ENCODE measurements at regions not wholly inside any gene's neighbourhood (a gene's known extent, or its start where the extent isn't known, plus 50 kb on each side); places are given as distances from the start of the nearest gene placed in this dataset.

- no peak for DNase-seq
- Mint-ChIP-seq H3K4me3 (no peak overlapping the region), H3K27me3 (ENCODE audit: low read depth, poor library complexity) (peaks cover 58% of the 10 kb centered on the region), H3K9me3 (peaks cover 5% of the 10 kb centered on the region), H3K27ac (no peak overlapping the region), H3K4me1 (peaks cover 17% of the 10 kb centered on the region), H3K36me3 (ENCODE audit: low read depth) (no peaks in the 10 kb centered on the region)
- TF ChIP-seq CTCF (IDR thresholded peaks at IDR 0.05): no peak
These were observed 50.3 kb downstream of the NAV1 start for GRCh38 chr1:201589186-201589585.

GRCh38 chr1:201590474-201590873 is 51.5 kb downstream of the NAV1 start:
- no peak for DNase-seq
- Mint-ChIP-seq H3K4me1 (peaks cover 17% of the 10 kb centered on the region), H3K27me3 (ENCODE audit: low read depth, poor library complexity) (peaks cover 57% of the 10 kb centered on the region), H3K9me3 (peaks cover 5% of the 10 kb centered on the region), H3K27ac (no peak overlapping the region), H3K36me3 (ENCODE audit: low read depth) (no peaks in the 10 kb centered on the region), H3K4me3 (no peak overlapping the region)
- TF ChIP-seq CTCF (IDR thresholded peaks at IDR 0.05): no peak

- Mint-ChIP-seq H3K36me3 (ENCODE audit: low read depth) (no peaks in the 10 kb centered on the region), H3K9me3 (peaks cover 5% of the 10 kb centered on the region), H3K4me3 (no peak overlapping the region), H3K27ac (no peak overlapping the region), H3K27me3 (ENCODE audit: low read depth, poor library complexity) (peaks cover 52% of the 10 kb centered on the region), H3K4me1 (peaks cover 17% of the 10 kb centered on the region)
- TF ChIP-seq CTCF (IDR thresholded peaks at IDR 0.05): no peak
- DNase-seq: no peak
These were observed 52.4 kb downstream of the NAV1 start for GRCh38 chr1:201591348-201591747.

GRCh38 chr1:201591981-201592380 is 53.1 kb downstream of the NAV1 start:
- Mint-ChIP-seq H3K4me1 (peaks cover 17% of the 10 kb centered on the region), H3K27ac (no peak overlapping the region), H3K36me3 (ENCODE audit: low read depth) (no peaks in the 10 kb centered on the region), H3K9me3 (peaks cover 5% of the 10 kb centered on the region), H3K27me3 (ENCODE audit: low read depth, poor library complexity) (peaks cover 55% of the 10 kb centered on the region), H3K4me3 (no peak overlapping the region)
- no peak for TF ChIP-seq CTCF (IDR thresholded peaks at IDR 0.05)
- DNase-seq: no peak

- Mint-ChIP-seq H3K27me3 (ENCODE audit: low read depth, poor library complexity) (peaks cover 52% of the 10 kb centered on the region), H3K4me1 (peaks cover 17% of the 10 kb centered on the region), H3K27ac (no peak overlapping the region), H3K9me3 (no peaks in the 10 kb centered on the region), H3K4me3 (no peak overlapping the region), H3K36me3 (ENCODE audit: low read depth) (no peaks in the 10 kb centered on the region)
- DNase-seq: no peak
- no peak for TF ChIP-seq CTCF (IDR thresholded peaks at IDR 0.05)
These were observed 54.4 kb downstream of the NAV1 start for GRCh38 chr1:201593200-201593921.

Measured in nephron progenitor cell (in vitro differentiated cells).